ENCODE measurements at regions not wholly inside any gene's neighbourhood (a gene's known extent, or its start where the extent isn't known, plus 50 kb on each side); places are given as distances from the start of the nearest gene placed in this dataset.
"Not testable (repeated sequence)": the region's sequence is repeated elsewhere in the genome, so short reads cannot be mapped to it uniquely, and the experiment has no call there.

DNA sequence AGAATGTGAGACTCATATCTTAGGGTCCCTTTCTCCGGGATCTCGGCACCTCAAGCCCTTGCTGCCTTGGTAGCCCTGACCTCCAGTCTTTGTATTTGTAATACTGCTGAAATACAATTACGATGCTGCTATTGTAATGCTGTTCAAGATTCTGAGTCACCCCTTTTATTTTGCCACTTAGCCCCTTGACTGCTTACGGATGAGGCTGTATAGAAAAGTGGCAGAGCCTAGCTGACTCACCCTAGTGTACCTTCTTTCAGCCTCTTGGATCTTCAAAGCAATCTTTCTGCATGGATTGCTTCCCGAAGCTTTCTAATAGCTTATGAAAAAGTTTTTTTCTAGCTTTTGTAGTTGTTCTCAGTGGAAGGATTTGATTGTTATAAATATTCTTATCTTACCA, 187.9 kb downstream of the KCNJ2 start:
- intact Hi-C loops (cut with DNase I), result no loop called here
- DNase-seq (ENCODE audit: low spot score), result no peak

DNA sequence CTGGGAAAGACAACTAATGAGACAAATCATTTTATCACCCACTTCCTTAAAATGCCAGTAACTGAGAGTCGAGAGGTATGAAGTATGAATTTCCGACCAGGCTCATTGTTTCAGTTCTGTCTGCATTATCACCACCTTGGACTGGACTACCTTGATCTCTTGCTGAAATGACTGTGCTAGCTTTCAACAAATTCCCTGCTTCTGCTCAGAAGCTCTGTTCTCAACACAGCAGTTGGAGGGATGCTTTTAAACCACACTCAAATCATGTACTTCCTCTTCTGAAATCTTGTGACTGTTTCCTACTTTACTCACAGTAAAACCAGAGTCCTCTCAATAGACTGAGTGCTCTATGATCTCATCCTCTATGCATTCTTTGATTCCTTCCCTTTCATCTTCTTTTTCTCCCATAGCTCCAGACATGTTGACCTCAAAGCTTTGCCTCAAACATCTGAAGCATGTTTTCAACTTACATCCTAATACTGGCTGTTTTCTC, 195.8 kb downstream of the KCNJ2 start:
- intact Hi-C loops (cut with DNase I), result no loop called here
- no peak for DNase-seq (ENCODE audit: low spot score)

GRCh38 chr17:70366386-70366785, 197.1 kb downstream of the KCNJ2 start:
- intact Hi-C loops (cut with DNase I), result no loop called here
- DNase-seq (ENCODE audit: low spot score), result no peak

DNA sequence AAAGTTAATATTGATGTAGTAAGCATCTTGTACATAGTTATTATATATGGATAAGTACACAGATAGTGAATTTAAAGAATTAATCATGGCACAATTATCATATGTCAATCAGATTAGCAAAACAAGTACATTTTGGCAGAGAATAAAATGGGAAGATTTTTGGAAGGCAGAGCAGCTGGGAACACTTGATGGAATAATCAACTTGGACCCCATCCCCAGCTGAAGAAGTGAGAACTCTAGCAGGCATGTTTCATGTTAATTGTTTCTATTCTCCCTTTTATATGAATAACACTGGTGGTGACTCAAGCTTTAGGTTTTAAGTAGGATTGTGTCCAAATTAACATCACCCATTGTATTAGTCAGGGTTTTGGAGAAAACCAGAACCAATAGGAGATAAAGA, 198.7 kb downstream of the KCNJ2 start:
- DNase-seq (ENCODE audit: low spot score), result no peak
- intact Hi-C loops (cut with DNase I), result no loop called here

- intact Hi-C loops (cut with DNase I), result no loop called here
These were observed 200.1 kb downstream of the KCNJ2 start for GRCh38 chr17:70369391-70369790.

GRCh38 chr17:70370816-70371215, 201.5 kb downstream of the KCNJ2 start:
- intact Hi-C loops (cut with DNase I), result no loop called here
- no peak for DNase-seq (ENCODE audit: low spot score)

More at GRCh38 chr17:70369391-70369790, 200.1 kb downstream of the KCNJ2 start:
- DNase-seq (ENCODE audit: low spot score), result no peak

DNA sequence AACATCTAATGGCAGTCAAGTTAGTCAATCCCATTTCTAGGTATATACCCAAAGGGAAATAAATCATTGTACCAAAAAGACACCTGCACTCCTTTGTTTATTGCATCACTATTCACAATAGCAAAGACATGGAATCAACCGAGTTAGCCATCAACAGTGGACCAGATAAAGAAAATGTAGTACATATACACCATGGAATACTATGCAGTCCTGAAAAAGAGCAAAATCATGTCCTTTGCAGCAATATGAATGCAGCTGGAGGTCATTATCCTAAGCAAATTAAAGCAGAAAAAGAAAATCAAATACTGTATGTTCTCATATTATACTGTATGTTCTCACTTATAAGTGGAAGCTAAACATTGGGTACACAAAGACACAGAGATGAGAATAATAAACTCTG, 204.0 kb downstream of the KCNJ2 start:
- DNase-seq (ENCODE audit: low spot score), result no peak
- intact Hi-C loops (cut with DNase I), result no loop called here

DNA sequence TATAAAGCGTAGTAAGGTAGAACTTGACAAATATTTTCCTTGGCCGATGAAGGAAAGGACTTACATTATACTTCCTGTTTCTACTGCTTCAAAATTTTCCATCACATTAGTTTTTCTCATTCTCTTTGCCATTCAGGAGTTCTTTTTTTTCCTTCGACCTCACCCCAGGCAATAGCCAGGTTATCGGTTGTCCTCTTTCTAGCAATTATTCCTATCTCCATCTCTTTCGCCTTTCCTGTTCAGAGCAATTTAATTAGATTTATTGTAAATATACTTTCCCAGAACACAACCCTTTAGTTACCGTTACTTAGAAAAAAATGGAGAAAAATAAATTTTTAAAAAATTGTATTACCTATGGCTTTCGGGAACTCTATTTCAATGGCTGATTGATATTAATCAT, 205.2 kb downstream of the KCNJ2 start:
- DNase-seq (ENCODE audit: low spot score), result no peak
- intact Hi-C loops (cut with DNase I), result no loop called here

- DNase-seq (ENCODE audit: low spot score), result no peak
- intact Hi-C loops (cut with DNase I), result no loop called here
These were observed 206.1 kb downstream of the KCNJ2 start for GRCh38 chr17:70375406-70375805.

- intact Hi-C loops (cut with DNase I), result no loop called here
- no peak for DNase-seq (ENCODE audit: low spot score)
These were observed 206.8 kb downstream of the KCNJ2 start for GRCh38 chr17:70375813-70376770.

GRCh38 chr17:70377654-70378053, 208.3 kb downstream of the KCNJ2 start:
- DNase-seq (ENCODE audit: low spot score), result no peak
- intact Hi-C loops (cut with DNase I), result no loop called here

GRCh38 chr17:70378076-70378475, 208.7 kb downstream of the KCNJ2 start:
- intact Hi-C loops (cut with DNase I), result no loop called here
- no peak for DNase-seq (ENCODE audit: low spot score)

- DNase-seq (ENCODE audit: low spot score), result no peak
- intact Hi-C loops (cut with DNase I), result loop anchor here (10.0 kb wide), 1 partner anchor 65 kb away; no protein-coding TSS in a partner anchor
These were observed 210.6 kb downstream of the KCNJ2 start for GRCh38 chr17:70379945-70380344.

DNA sequence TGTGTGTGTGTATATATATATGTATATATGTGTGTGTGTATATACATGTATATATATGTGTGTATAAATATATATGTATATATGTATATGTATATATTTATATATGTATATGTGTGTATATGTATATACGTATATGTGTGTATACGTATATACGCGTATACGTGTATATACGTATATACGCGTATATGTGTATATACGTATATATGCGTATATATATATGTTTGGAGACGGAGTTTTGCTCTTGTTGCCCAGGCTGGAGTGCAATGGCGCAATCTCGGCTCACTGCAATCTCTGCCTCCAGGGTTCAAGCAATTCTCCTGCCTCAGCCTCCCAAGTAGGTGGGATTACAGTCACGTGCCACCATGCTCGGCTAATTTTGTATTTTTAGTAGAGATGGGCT, 212.6 kb downstream of the KCNJ2 start:
- not testable (repeated sequence) for DNase-seq (ENCODE audit: low spot score)
- intact Hi-C loops (cut with DNase I), result loop anchor here (10.0 kb wide), 1 partner anchor 63 kb away; no protein-coding TSS in a partner anchor

DNA sequence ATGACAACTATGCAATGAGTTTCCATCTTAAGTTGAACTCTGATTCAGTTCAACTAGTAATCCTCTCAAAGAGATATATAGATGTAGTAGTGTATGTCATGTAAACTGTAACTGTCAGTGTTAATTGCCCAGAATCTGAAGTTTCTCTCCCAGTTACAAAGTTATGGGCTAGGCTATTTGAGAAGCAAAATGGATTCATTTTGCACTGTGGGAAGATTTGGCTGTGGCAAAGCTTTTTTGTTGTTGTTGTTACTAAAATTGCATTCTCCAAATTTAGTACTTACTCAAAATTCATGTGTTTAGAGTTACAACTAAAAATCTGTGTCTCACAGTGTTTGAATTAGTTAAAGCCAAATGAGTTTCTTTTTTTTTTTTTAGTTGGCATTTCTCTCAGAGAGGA, 219.0 kb downstream of the KCNJ2 start:
- intact Hi-C loops (cut with DNase I), result loop anchor here (10.0 kb wide), 1 partner anchor 56 kb away; no protein-coding TSS in a partner anchor

DNA sequence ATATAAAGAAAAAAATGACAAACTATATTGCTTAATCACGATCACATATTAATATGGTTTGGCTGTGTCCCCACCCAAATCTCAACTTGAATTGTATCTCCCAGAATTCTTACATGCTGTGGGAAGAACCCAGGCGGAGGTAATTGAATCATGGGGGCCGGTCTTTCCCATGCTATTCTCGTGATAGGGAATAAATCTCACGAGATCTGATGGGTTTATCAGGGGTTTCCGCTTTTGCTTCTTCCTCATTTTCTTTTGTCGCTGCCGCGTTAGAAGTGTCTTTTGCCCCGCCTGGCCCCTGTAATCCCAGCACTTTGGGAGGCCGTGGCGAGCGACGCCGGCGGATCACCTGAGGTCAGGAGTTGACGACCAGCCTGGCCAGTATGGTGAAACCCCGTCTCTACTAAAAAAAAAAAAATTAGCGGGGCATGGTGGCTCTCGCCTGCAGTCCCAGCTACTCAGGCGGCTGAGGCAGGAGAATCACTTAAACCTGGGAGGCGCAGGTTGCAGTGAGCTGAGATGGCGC, 220.0 kb downstream of the KCNJ2 start:
- intact Hi-C loops (cut with DNase I), result loop anchor here (10.0 kb wide), 1 partner anchor 56 kb away; no protein-coding TSS in a partner anchor
- DNase-seq (ENCODE audit: low spot score), result not testable (repeated sequence)

More for the DNA sequence above, 219.0 kb downstream of the KCNJ2 start:
- no peak for DNase-seq (ENCODE audit: low spot score)

DNA sequence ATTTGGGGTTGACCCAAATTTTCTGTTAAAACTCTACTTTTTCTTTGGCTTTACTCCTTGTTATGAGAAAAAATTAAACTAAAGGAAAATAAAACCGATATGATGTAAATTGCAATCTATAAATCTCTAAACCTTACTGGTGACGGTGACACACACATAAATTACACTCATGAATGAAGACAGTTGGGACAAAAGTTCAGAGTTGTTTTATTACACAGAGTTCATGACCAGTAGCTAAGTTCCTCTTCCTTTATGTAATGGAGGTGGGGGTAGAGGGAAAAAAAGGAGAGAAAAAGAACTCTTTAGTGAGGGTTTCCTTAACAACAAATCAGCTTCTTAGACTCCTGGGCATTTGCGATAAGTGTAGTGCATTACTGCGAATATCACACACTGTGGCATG, 220.7 kb downstream of the KCNJ2 start:
- intact Hi-C loops (cut with DNase I), result no loop called here
- no peak for DNase-seq (ENCODE audit: low spot score)

DNA sequence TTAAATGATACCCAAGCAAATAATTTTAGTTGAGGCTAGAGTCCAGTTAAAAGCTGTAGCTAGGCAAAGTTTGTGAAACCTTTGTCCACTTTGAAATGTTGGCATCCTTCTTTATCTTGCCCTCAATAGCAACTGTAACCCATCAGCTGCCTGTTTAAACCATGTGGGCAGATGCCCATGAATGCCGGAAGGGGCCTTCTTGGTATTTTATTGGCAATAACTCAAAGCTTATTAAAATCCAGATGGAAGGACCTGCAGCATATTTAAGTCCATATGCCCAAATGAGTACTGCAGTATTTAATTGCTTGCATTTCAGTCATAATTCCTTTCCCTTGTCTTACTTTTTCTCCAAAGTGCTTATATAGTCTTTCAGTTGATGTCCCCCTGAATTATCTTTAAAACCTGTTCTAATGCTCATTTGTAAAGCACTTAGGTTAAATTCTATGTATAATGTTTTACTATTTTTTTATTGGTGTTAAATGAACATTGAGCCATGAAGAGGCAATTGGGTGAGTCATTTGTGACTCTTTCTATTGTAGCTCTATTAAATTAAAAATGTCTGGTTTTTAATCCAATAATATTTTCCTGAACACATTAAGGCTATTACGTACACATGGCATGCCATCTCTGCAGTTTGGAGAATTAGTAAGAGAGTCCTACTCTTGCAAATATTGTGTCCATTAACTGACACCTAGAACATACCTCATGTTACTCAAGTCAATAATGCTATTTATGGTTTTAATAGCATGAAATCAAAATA, 225.3 kb downstream of the KCNJ2 start:
- DNase-seq (ENCODE audit: low spot score), result no peak
- intact Hi-C loops (cut with DNase I), result no loop called here

- no peak for DNase-seq (ENCODE audit: low spot score)
- intact Hi-C loops (cut with DNase I), result no loop called here
These were observed 236.3 kb downstream of the KCNJ2 start for GRCh38 chr17:70405492-70406220.
